ENCODE measurements at regions not wholly inside any gene's neighbourhood (a gene's known extent, or its start where the extent isn't known, plus 50 kb on each side); places are given as distances from the start of the nearest gene placed in this dataset.

- no peak for TF ChIP-seq CTCF (tag by site-specific recombination; IDR thresholded peaks at IDR 0.05)
- no peak for TF ChIP-seq ZBTB7A (tag by site-specific recombination; IDR thresholded peaks at IDR 0.05; ENCODE audit: low read depth)
- no peak for TF ChIP-seq PBX3 (CRISPR knock-in tag; IDR thresholded peaks at IDR 0.05)
Measured at GRCh38 chr3:187997490-187997889, 156.5 kb upstream of the LPP start.

Data from HEK293 (cell line).